ENCODE measurements at regions not wholly inside any gene's neighbourhood (a gene's known extent, or its start where the extent isn't known, plus 50 kb on each side); places are given as distances from the start of the nearest gene placed in this dataset.

DNA sequence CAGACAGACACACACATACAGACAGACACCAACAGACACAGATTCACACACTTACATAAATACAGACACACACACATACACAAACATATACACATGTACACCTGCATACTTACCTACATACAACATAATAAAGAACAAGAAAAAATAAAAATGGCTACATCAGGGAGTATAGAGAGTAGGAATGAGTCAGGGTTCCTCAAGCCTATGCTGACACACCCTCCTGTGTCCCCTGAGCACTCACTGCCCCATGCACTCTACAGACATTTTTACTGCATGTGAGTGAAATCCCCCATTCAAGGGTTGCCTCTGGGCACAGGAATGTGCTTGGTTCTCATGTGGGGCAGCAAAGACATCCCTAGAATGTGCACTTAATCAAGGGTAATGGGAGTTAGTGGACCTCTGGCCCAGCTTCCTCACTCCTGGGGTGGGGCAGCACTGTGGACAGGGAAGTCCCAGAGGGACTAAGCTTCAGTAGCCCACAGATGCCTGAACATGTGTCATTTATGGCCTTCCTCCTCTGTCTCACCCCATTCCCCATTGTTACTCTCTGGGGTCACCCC is 185.9 kb upstream of the FOXA2 start:
- Histone ChIP-seq H3K9me3 (ENCODE audit: control insufficient read depth, insufficient read depth, low read depth, low read length) (no peaks in the 10 kb centered on the region), H2AFZ (ENCODE audit: low read length) (no peak overlapping the region), H3K36me3 (ENCODE audit: control insufficient read depth, insufficient read depth, low read length) (no peaks in the 10 kb centered on the region), H3K4me1 (ENCODE audit: control insufficient read depth, extremely low read depth, insufficient read depth, low read length) (no peaks in the 10 kb centered on the region), H3K79me2 (ENCODE audit: control insufficient read depth, insufficient read depth, low read length) (no peaks in the 10 kb centered on the region), H3K27me3 (ENCODE audit: control insufficient read depth, insufficient read depth, low read length) (no peaks in the 10 kb centered on the region), H3K4me3 (replicated peaks in 1 of 4; ENCODE audit: control extremely low read depth in 1 of 4, insufficient read depth in 1 of 4, low read depth in 3 of 4, low read length in 4 of 4) (no peak overlapping the region), H3K4me2 (ENCODE audit: extremely low read depth, insufficient read depth, low read length) (no peak overlapping the region), H3K9ac (ENCODE audit: insufficient read depth, low read length) (no peak overlapping the region), H4K20me1 (ENCODE audit: control insufficient read depth, extremely low read depth, insufficient read depth, low read length) (no peaks in the 10 kb centered on the region), H3K27ac (ENCODE audit: insufficient read depth, low read length) (no peak overlapping the region)
- DNase-seq (ENCODE audit: low read depth in 2 of 2), result no peak
- no peak for TF ChIP-seq EZH2 (IDR thresholded peaks at IDR 0.05; ENCODE audit: low read length, missing control alignments)
- TF ChIP-seq, protein P1, sequence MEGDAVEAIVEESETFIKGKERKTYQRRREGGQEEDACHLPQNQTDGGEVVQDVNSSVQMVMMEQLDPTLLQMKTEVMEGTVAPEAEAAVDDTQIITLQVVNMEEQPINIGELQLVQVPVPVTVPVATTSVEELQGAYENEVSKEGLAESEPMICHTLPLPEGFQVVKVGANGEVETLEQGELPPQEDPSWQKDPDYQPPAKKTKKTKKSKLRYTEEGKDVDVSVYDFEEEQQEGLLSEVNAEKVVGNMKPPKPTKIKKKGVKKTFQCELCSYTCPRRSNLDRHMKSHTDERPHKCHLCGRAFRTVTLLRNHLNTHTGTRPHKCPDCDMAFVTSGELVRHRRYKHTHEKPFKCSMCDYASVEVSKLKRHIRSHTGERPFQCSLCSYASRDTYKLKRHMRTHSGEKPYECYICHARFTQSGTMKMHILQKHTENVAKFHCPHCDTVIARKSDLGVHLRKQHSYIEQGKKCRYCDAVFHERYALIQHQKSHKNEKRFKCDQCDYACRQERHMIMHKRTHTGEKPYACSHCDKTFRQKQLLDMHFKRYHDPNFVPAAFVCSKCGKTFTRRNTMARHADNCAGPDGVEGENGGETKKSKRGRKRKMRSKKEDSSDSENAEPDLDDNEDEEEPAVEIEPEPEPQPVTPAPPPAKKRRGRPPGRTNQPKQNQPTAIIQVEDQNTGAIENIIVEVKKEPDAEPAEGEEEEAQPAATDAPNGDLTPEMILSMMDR (conservative IDR thresholded peaks at IDR 0.05 in 1 of 2, IDR thresholded peaks at IDR 0.05 in 1 of 2; ENCODE audit: low read depth in 1 of 2, low read length in 2 of 2), result no peak

DNA sequence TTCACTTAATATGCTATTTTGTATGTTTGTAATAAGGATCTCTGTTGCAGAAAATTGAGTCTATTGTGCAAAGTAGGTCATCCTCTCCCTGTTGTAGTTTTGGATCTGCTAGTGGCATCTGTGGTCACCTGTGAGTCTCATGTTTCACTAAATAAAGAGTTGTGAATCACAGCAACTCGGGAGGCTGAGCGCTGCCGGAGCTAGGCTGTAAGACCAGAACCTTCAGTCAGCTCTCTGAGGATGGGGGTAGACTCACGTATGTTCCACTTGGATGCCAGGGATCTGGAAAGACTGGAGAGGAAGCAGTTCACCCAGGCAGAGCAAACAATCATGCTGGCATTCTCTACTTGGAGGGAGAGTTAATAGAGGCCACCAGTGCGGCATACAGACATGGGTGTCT is 187.3 kb upstream of the FOXA2 start:
- H2AFZ ChIP-seq (ENCODE audit: low read length), result no peak overlapping the region
- H3K36me3 ChIP-seq (ENCODE audit: control insufficient read depth, insufficient read depth, low read length), result no peaks in the 10 kb centered on the region
- H3K27me3 ChIP-seq (ENCODE audit: control insufficient read depth, insufficient read depth, low read length), result no peaks in the 10 kb centered on the region
- no peak overlapping the region for H3K27ac ChIP-seq (ENCODE audit: insufficient read depth, low read length)
- H3K9ac ChIP-seq (ENCODE audit: insufficient read depth, low read length), result no peak overlapping the region
- no peak for TF ChIP-seq EZH2 (IDR thresholded peaks at IDR 0.05; ENCODE audit: low read length, missing control alignments)
- TF ChIP-seq, protein P1 (conservative IDR thresholded peaks at IDR 0.05 in 1 of 2, IDR thresholded peaks at IDR 0.05 in 1 of 2; ENCODE audit: low read depth in 1 of 2, low read length in 2 of 2), result no peak
- no peaks in the 10 kb centered on the region for H3K4me1 ChIP-seq (ENCODE audit: control insufficient read depth, extremely low read depth, insufficient read depth, low read length)
- H4K20me1 ChIP-seq (ENCODE audit: control insufficient read depth, extremely low read depth, insufficient read depth, low read length), result no peaks in the 10 kb centered on the region
- no peak for DNase-seq (ENCODE audit: low read depth in 2 of 2)
- H3K4me3 ChIP-seq (replicated peaks in 1 of 4; ENCODE audit: control extremely low read depth in 1 of 4, insufficient read depth in 1 of 4, low read depth in 3 of 4, low read length in 4 of 4), result no peak overlapping the region
- H3K79me2 ChIP-seq (ENCODE audit: control insufficient read depth, insufficient read depth, low read length), result no peaks in the 10 kb centered on the region
- H3K9me3 ChIP-seq (ENCODE audit: control insufficient read depth, insufficient read depth, low read depth, low read length), result no peaks in the 10 kb centered on the region
- no peak overlapping the region for H3K4me2 ChIP-seq (ENCODE audit: extremely low read depth, insufficient read depth, low read length)

DNA sequence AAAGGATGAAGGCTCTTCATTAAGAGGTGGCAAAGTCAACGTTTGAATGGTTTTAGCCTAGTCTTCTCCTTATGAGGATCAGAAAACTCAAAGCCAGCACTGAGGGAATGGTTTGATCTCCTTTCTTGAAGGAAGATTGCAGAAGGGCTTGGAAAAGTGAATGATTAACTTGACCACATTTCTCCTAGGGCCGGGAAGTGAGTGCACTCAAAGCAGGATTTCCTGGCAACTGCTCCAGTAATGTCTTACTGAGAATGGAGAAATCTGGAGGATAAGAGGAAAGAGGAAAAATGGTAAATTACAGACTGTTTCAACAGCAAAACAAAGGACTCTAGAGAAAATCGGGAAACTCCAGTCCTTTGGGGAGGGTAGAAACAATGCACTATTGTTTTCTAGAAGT is 189.0 kb upstream of the FOXA2 start:
- no peak overlapping the region for H3K27ac ChIP-seq (ENCODE audit: insufficient read depth, low read length)
- H3K4me3 ChIP-seq (replicated peaks in 1 of 4; ENCODE audit: control extremely low read depth in 1 of 4, insufficient read depth in 1 of 4, low read depth in 3 of 4, low read length in 4 of 4), result no peak overlapping the region
- no peak overlapping the region for H3K9ac ChIP-seq (ENCODE audit: insufficient read depth, low read length)
- no peaks in the 10 kb centered on the region for H4K20me1 ChIP-seq (ENCODE audit: control insufficient read depth, extremely low read depth, insufficient read depth, low read length)
- no peak overlapping the region for H3K4me2 ChIP-seq (ENCODE audit: extremely low read depth, insufficient read depth, low read length)
- no peaks in the 10 kb centered on the region for H3K27me3 ChIP-seq (ENCODE audit: control insufficient read depth, insufficient read depth, low read length)
- TF ChIP-seq EZH2 (IDR thresholded peaks at IDR 0.05; ENCODE audit: low read length, missing control alignments), result no peak
- TF ChIP-seq, protein P1 (conservative IDR thresholded peaks at IDR 0.05 in 1 of 2, IDR thresholded peaks at IDR 0.05 in 1 of 2; ENCODE audit: low read depth in 1 of 2, low read length in 2 of 2), result no peak
- H3K4me1 ChIP-seq (ENCODE audit: control insufficient read depth, extremely low read depth, insufficient read depth, low read length), result no peaks in the 10 kb centered on the region
- no peaks in the 10 kb centered on the region for H3K9me3 ChIP-seq (ENCODE audit: control insufficient read depth, insufficient read depth, low read depth, low read length)
- no peaks in the 10 kb centered on the region for H3K36me3 ChIP-seq (ENCODE audit: control insufficient read depth, insufficient read depth, low read length)
- no peak overlapping the region for H2AFZ ChIP-seq (ENCODE audit: low read length)
- no peak for DNase-seq (ENCODE audit: low read depth in 2 of 2)
- H3K79me2 ChIP-seq (ENCODE audit: control insufficient read depth, insufficient read depth, low read length), result no peaks in the 10 kb centered on the region
